ENCODE measurements at regions not wholly inside any gene's neighbourhood (a gene's known extent, or its start where the extent isn't known, plus 50 kb on each side); places are given as distances from the start of the nearest gene placed in this dataset.

- POLR2A ChIA-PET = no interaction called here
- H3K79me2 ChIP-seq (ENCODE audit: control insufficient read depth, insufficient read depth, low read length) = no peaks in the 10 kb centered on the region
Observed at GRCh38 chr16:22757202-22757601, 56.8 kb upstream of the HS3ST2 start.

More at GRCh38 chr16:22757202-22757601, 56.8 kb upstream of the HS3ST2 start:
- CTCF ChIA-PET = no interaction called here
- no TSS peak for BruUV-seq (replicated peaks)
- dilution Hi-C loops (cut with MboI; ENCODE audit: extremely low pct_ligation_motif_present, low sequenced_read_pairs) = no loop called here
- DNase-seq (ENCODE audit: low read depth, low spot score) (no peak), FAIRE-seq (no peak)
- no peaks in the 10 kb centered on the region for H3K9me3 ChIP-seq (replicated peaks; ENCODE audit: control insufficient read depth, insufficient read depth, low read length)
- no peak overlapping the region for H2AFZ ChIP-seq (ENCODE audit: low read depth, low read length)
- no peak overlapping the region for H3K4me3 ChIP-seq (replicated peaks in 1 of 3; ENCODE audit: insufficient read depth in 1 of 3, low read depth in 1 of 3, low read length in 3 of 3)
- intact Hi-C loops (cut with micrococcal nuclease) = no loop called here
- no peaks in the 10 kb centered on the region for H3K36me3 ChIP-seq (ENCODE audit: control insufficient read depth in 2 of 2, extremely low read depth in 1 of 2, insufficient read depth in 2 of 2, low read length in 2 of 2)
- TF ChIP-seq POLR2AphosphoS5 (IDR thresholded peaks at IDR 0.05; ENCODE audit: insufficient read depth, low read depth, low read length) (no peak), POLR2A (IDR thresholded peaks at IDR 0.05; ENCODE audit: low read depth, low read length) (no peak), GATA2 (IDR thresholded peaks at IDR 0.05; ENCODE audit: insufficient read depth, insufficient read length, low read depth, low read length) (no peak), CTCF (IDR thresholded peaks at IDR 0.05; ENCODE audit: extremely low read depth in 1 of 2, insufficient read depth in 1 of 2, low read depth in 1 of 2, low read length in 2 of 2) (no peak), JUN (IDR thresholded peaks at IDR 0.05; ENCODE audit: borderline replicate concordance, insufficient read depth, insufficient read length, low read depth) (no peak), MYC (IDR thresholded peaks at IDR 0.05; ENCODE audit: low read depth, low read length) (no peak), EZH2 (IDR thresholded peaks at IDR 0.05; ENCODE audit: borderline replicate concordance, low read depth, low read length, severe bottlenecking) (no peak), FOS (IDR thresholded peaks at IDR 0.05; ENCODE audit: borderline replicate concordance, insufficient read depth, low read length) (no peak)
- TF ChIP-seq, protein P1, sequence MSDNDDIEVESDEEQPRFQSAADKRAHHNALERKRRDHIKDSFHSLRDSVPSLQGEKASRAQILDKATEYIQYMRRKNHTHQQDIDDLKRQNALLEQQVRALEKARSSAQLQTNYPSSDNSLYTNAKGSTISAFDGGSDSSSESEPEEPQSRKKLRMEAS (IDR thresholded peaks at IDR 0.05; ENCODE audit: insufficient read depth, insufficient read length) = no peak
- H3K4me1 ChIP-seq (ENCODE audit: control insufficient read depth, extremely low read depth, insufficient read depth, low read length) = no peaks in the 10 kb centered on the region
- no peaks in the 10 kb centered on the region for H4K20me1 ChIP-seq (replicated peaks; ENCODE audit: control insufficient read depth, extremely low read depth, insufficient read depth, low read length)
- no peaks in the 10 kb centered on the region for H3K27me3 ChIP-seq (ENCODE audit: control insufficient read depth in 2 of 2, insufficient read depth in 2 of 2, low read length in 2 of 2)
- no peaks in the 10 kb centered on the region for H3K9me1 ChIP-seq (replicated peaks; ENCODE audit: control insufficient read depth, extremely low read depth, insufficient read depth, low read length)
- no peak overlapping the region for H3K4me2 ChIP-seq (ENCODE audit: insufficient read depth, low read length)
- no peak overlapping the region for H3K27ac ChIP-seq (ENCODE audit: insufficient read depth, low read depth, low read length)
- H3K9ac ChIP-seq (replicated peaks; ENCODE audit: extremely low read depth, insufficient read depth, low read length) = no peak overlapping the region

All from endothelial cell of umbilical vein (primary cell).